PC-3 (cell line): ENCODE measurements at regions not wholly inside any gene's neighbourhood (a gene's known extent, or its start where the extent isn't known, plus 50 kb on each side); places are given as distances from the start of the nearest gene placed in this dataset.

Experiments used
- EZH2 ChIP-seq: fragments of 300-600 bp; sonication (generic); IDR thresholded peaks from one replicate; pipeline ENCODE4 v1.6.1; 2017; ENCODE audit warnings: antibody characterized with exemption, mild to moderate bottlenecking, low read length; ENCODE audit not compliant: unreplicated experiment
- TF ChIP-seq, protein P1 (sequence below): fragments of 300-600 bp; sonication (generic); conservative IDR thresholded peaks from 2 replicates; pipeline ENCODE4 v1.5.1; 2017; ENCODE audit warnings: antibody characterized with exemption, low read depth, mild to moderate bottlenecking, low read length

DNA sequence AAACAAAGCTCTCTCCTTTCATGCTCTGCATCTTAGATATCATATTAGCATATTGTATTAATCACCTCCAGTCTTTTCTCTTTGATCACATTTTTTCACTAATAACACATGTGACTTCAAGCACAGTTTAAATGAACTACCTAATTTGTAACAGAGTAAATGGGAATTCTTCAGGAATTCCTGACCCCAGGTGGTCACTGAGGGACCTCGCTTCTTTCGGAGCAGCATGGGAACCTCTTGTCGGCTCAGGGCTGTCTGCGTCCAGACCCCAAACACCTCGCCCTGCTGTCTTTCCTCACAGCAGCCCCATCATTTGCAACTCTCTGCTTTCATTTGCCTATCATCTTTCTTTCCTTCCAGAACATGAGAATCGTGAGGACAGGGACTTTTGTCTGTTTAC, 103.5 kb downstream of the DACT2 start:
- TF ChIP-seq, protein P1, sequence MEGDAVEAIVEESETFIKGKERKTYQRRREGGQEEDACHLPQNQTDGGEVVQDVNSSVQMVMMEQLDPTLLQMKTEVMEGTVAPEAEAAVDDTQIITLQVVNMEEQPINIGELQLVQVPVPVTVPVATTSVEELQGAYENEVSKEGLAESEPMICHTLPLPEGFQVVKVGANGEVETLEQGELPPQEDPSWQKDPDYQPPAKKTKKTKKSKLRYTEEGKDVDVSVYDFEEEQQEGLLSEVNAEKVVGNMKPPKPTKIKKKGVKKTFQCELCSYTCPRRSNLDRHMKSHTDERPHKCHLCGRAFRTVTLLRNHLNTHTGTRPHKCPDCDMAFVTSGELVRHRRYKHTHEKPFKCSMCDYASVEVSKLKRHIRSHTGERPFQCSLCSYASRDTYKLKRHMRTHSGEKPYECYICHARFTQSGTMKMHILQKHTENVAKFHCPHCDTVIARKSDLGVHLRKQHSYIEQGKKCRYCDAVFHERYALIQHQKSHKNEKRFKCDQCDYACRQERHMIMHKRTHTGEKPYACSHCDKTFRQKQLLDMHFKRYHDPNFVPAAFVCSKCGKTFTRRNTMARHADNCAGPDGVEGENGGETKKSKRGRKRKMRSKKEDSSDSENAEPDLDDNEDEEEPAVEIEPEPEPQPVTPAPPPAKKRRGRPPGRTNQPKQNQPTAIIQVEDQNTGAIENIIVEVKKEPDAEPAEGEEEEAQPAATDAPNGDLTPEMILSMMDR, result no peak
- TF ChIP-seq EZH2, result no peak
